GM03348 (cell line): ENCODE measurements at regions not wholly inside any gene's neighbourhood (a gene's known extent, or its start where the extent isn't known, plus 50 kb on each side); places are given as distances from the start of the nearest gene placed in this dataset.

ENCODE experiments used
- DNase-seq: peaks from one replicate; pipeline ENCODE4 v3.0.0; 2012; ENCODE audit warnings: low spot score

DNA sequence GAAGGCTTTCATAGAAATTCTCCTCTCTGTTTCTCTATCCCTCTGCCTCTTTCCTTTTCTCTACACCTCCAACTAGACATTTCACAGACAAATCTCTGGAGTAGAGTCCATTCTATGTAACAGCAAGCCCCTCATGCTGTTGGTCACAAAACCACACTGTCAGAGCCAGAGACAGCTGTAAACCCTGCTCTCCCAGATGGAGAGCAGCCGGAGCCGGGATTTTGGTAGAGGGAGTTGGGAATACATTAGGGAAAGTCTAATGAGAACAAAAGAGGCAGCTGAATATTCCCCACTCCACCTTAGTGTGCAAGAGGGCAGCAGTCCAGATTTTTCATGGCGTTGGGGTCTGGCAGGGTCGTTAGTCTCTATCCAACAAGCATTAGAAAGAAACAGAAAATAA, 68.3 kb upstream of the EDN1 start:
- no peak for DNase-seq

DNA sequence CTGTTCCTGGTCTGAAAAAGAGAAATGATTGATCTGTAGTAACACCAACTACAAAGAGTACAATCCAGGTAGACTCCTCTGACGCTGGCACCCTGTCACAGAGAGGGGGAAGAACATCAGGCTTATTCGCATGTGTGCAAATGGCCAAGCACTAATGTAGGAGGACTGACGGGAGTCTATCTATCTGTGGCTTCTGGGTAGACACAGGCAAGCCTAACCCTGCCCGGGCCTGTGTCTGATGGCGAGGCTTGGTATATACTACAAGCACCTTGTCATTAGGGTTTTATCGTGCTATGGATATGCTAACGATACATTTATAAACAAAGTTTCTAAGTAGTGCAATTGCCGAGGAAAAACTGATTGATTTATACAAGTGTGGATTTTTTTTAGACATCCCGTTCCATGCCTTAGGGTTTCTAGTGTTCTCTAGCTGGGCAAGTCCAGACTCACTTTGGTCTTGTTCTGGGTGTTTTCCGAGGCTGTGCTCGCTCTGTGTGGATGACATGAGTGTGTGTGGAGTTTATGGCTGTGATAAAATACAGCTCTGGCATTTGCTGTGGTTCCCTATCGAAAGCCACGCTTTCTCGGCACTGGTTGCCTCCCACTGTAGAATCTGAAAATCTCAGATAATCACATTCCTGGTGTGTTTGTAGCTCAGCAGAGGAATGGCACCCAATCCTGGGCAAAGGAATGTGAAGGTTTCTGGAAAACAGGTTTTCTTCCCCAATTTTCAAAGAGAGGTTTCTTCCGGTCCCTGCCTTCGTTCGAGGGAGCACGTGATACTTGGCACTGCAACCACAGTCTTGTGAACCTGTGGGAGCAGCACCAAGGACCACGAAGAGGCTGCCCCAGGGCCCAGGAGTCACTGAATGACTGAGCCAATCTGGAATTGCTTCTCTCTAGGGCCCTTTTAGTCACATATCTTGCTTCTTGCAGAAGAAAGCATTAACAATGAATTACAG, 67.5 kb upstream of the EDN1 start:
- DNase-seq: no peak

DNA sequence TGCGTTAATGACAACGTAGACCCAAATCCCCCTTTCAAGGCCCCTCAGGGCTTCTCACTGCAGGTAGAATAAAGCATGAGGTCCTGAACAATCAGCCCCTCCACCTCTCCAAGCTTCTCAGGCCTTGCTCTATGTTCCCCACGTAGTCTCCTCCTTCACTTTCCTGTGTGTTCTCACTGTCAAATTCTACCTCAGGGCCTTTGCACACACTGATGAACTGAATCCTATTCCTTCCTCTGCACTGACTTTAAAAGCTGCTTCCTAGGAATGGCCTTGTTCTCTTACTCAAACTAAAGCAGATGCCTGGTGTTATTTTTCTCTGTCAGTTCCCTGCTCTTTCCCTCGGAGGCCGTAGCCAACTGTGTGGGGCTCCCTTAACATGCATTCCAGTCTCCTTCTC, 66.8 kb upstream of the EDN1 start:
- DNase-seq: no peak

DNA sequence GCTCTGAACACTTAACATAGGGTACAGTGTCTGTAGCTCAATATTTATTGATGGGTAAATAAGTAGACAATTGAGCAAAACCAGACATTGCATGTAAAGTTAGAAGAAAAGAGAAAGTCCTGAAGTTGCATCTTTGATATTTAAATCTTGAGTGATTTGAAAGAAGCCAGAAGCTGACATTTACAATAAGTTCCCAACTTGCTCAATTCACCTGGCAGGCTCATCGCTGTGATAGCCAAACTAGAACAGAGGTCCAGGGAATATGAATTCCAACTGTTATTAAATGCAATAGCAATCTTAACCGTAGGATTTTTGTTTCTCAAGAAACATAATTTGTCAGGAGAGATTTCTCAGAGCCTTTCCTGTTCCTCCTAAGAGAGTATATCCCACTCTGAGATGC, 65.9 kb upstream of the EDN1 start:
- no peak for DNase-seq

DNA sequence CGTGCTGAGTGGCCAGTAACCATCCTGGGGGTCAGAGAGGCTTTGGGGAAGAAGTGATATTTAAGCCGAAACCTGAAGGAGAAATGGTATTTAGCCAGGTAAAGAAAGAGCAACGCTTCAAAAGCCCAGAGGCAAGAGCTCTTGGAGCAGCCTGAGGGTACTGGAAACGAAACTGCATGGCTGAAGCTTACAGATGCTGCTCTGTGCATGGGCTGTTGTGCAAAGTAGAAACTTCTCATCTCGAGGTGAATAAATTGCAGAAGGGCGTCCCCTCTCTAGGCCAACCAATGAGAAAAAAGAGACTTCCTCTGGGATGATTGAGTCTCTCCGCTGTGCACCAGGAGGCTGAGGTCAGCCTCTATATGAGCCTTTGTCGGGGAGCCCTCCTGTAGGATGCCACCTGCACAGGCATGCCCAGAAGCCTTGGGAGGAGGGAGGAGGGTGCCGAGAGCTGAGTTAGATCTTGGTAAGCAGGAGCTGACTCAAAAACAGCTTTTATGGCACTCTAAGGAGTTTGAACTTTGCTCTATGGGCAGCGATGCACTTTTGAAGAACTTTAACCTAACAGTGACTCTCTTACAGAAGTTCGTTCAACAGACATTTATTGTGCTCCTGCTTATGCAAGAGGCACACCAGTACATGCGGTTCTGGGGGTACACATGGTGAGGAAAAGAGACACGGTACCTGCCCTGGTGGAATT, 61.6 kb upstream of the EDN1 start:
- no peak for DNase-seq

DNA sequence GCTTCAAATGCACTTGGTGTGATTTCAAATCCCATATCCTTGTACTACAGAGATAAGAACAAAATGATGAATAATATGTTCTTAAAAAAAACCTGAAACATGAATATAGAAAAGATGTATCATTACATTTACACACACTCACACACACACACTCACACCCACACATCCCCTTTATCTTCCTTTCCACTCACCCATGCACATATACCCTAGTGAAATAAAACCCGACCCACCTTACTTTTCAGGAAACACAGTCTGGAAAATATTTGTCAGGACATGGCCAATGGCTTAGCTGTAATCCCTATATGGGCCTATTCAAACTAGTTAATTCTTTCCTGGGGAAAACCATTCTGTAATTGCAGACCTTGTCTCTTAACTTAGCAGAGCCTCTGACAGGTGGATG, 60.8 kb upstream of the EDN1 start:
- DNase-seq: no peak

DNA sequence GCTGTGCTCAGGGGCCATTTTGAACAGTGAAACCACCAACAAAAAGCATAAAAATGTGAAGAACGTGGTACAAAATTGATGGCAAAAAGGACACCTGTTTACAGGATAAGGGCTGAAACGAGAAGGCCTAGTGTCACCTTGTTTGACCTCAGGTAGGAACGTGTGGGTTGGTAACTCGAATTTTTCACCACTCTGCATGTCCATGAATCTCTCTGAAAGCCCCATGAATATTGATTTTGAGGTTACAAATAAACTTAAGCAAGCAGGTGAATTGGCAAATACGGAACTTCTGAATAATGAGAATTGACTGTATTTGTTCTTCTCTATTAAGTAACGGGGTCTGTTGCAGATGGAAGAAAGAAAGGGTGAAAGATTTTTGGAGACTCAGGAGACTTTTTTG, 59.6 kb upstream of the EDN1 start:
- no peak for DNase-seq

GRCh38 chr6:12232339-12232738, 57.8 kb upstream of the EDN1 start:
- DNase-seq: peak; percentile 36

GRCh38 chr6:12232821-12233220, 57.3 kb upstream of the EDN1 start:
- no peak for DNase-seq

DNA sequence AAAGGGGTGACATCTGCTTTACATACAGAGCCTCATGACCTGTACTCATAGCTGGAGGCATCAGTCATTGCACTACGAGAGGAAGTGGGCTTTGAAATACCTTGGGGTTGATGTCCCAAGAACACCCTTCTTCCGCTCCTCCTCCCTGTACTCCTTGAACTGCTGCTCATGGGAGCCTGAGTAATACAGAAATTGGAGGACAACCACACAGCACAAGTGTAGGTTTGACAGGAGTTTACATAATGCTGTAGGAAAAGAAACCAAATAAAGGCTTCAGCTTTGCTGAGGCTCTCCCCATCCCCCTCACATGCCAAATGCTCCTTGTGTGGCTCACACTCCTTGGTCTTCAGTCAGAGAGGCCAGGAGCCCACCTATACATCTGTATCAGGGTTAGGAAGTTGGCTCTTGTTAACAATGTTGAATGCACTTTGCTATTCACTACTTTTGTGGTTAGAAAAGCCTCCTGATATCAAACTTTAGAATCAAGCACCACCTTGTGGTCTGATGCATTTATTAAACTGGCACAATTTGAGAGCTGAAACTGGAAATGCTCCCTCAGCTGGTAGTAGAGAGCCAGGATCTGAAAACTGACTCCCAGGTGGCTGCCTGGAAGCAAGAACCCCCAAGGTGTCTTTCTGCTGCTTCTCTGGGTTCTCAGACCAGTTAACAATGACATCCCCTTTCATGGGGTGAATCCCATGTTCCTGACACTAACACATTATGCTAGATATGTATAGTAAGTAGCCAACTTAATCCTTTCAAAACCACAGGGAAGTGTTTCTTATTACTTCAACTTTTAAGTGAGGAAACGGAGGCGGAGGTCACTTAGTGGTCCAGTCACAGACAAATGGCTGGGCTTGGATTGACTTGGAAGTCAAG, 56.2 kb upstream of the EDN1 start:
- DNase-seq: peak; percentile 65

DNA sequence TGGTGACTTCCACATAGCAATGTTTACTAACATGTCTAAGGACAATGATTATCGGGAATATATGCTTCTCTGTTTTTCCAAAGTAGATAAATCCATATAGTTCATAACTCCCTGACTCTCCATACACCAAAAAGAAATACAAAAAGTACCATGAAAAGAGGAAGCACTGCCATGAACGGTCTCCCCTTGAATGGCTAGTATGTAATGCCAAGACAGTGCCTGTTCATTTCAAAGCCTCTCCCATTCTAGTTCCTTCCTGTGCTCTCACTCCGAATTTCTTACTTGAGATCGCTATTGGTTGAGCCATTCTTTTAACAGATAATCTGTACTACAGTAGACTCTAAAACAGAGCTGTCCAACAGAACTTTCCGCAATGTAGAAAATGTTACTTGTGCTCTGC, 54.8 kb upstream of the EDN1 start:
- no peak for DNase-seq

DNA sequence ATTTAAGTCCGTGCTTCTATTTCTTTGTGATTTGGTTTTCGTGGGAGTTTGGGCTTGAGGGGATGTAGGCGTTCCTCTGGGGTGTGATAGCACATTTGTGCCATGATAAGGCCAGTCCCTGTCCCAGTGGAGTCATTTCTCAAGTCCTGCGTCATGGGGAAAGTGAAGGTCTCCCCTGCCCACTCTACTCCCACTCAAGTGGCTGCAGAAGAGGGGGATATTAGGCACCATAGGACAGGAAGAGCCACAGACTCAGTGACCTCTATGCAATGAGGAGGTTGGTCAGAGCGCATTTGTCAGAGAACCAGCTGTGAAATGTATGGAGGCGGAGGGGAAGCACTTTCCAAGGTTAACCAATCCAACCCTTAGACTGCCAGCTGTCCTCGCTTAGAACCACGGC, 51.9 kb upstream of the EDN1 start:
- DNase-seq: no peak
